GM12878 (cell line): ENCODE measurements at regions not wholly inside any gene's neighbourhood (a gene's known extent, or its start where the extent isn't known, plus 50 kb on each side); places are given as distances from the start of the nearest gene placed in this dataset.
A peak's percentile ranks its signal among the peaks of the same experiment; 100 is the strongest.

Source experiments
- ATAC-seq: fragments of 200-7000 bp; cut with Tn5 transposase; 3 replicates; pipeline ENCODE4 v1.9.1; 2020; ENCODE audit warnings: mild to moderate bottlenecking, moderate library complexity
- BruUV-seq: library from RNA; stranded (reverse); fragments of 400-500 nt; replicated peaks from 2 replicates; lab custom pipeline; 2021; lab: Mats Ljungman, UMichigan
- CTCF ChIA-PET: fragments of 300-600 bp; sonication (Branson Sonifier 250); formaldehyde crosslinking; extraction: SDS; loops from one replicate; lab custom pipeline; 2021; ENCODE audit warnings: inconsistent platforms; lab: Yijun Ruan, JAX
- POLR2A ChIA-PET: fragments of 350-600 bp; formaldehyde crosslinking; extraction: SDS; loops from one replicate; lab custom pipeline; 2021; ENCODE audit warnings: inconsistent platforms; lab: Charles Lee
- RAD21 ChIA-PET: fragments of 300-600 bp; sonication (Branson Sonifier 250); formaldehyde crosslinking; loops from one replicate; lab custom pipeline; 2023; ENCODE audit warnings: antibody characterized with exemption; ENCODE audit not compliant: unreplicated experiment; lab: Charles Lee
- SMC1A ChIA-PET: fragments of 300-600 bp; sonication (Branson Sonifier 250); formaldehyde crosslinking; loops from one replicate; lab custom pipeline; 2023; ENCODE audit not compliant: unreplicated experiment, uncharacterized antibody; lab: Charles Lee
- DNase-seq: peaks from one replicate; pipeline ENCODE4 v3.0.0-alpha.2; 2011; ENCODE audit warnings: low read depth, low spot score
- FAIRE-seq: peaks from 3 replicates; lab custom pipeline; 2011; peaks lifted over from hg19 to GRCh38; lab: Jason Lieb, UNC
- H2AFZ ChIP-seq: 2 replicates; pipeline ENCODE4 v1.6.0; 2011; ENCODE audit warnings: low read depth, low read length, control low read depth; ENCODE audit not compliant: control insufficient read depth
- H3K27ac ChIP-seq: 2 replicates; pipeline ENCODE4 v1.5.1; 2011; ENCODE audit warnings: control low read depth; ENCODE audit not compliant: control insufficient read depth, insufficient read depth
- H3K27me3 ChIP-seq, 2 experiments: replicated peaks in 1 of 2; 2 replicates each; pipeline versions ENCODE4 v1.6.0 to v1.6.1; 2011; ENCODE audit warnings: low read length in 1 of 2; ENCODE audit not compliant: control insufficient read depth in 2 of 2, insufficient read depth in 2 of 2
- H3K36me3 ChIP-seq, 2 experiments: 2 replicates each; pipeline ENCODE4 v1.5.1; 2011; ENCODE audit warnings: low read length in 1 of 2; ENCODE audit not compliant: control insufficient read depth in 2 of 2, insufficient read depth in 2 of 2
- H3K4me1 ChIP-seq: 2 replicates; pipeline ENCODE4 v1.6.1; 2011; ENCODE audit warnings: mild to moderate bottlenecking, low read length, moderate library complexity, mixed read lengths; ENCODE audit not compliant: control insufficient read depth, insufficient read depth
- H3K4me2 ChIP-seq: 2 replicates; pipeline ENCODE4 v1.6.0; 2011; ENCODE audit warnings: control low read depth; ENCODE audit not compliant: control insufficient read depth, insufficient read depth
- H3K4me3 ChIP-seq: fragments of 200-600 bp; sonication (generic); 2 replicates; pipeline ENCODE4 v1.5.1; 2016
- H3K79me2 ChIP-seq: 2 replicates; pipeline ENCODE4 v1.6.0; 2011; ENCODE audit warnings: low read length; ENCODE audit not compliant: control insufficient read depth, insufficient read depth
- H3K9ac ChIP-seq: 2 replicates; pipeline ENCODE4 v1.8.0; 2011; ENCODE audit warnings: low read length, control low read depth, mixed read lengths; ENCODE audit not compliant: control insufficient read depth, insufficient read depth
- H3K9me3 ChIP-seq: replicated peaks from 3 replicates; pipeline ENCODE4 v1.5.1; 2011; ENCODE audit warnings: mild to moderate bottlenecking, low read length; ENCODE audit not compliant: control insufficient read depth, insufficient read depth
- H4K20me1 ChIP-seq: 2 replicates; pipeline ENCODE4 v1.6.0; 2011; ENCODE audit not compliant: control insufficient read depth, insufficient read depth
- CREB1 ChIP-seq: IDR thresholded peaks from 2 replicates; pipeline ENCODE4 v1.6.1; 2012; ENCODE audit warnings: low read depth, mild to moderate bottlenecking, inconsistent platforms
- FOS ChIP-seq: IDR thresholded peaks from 3 replicates; pipeline ENCODE4 v1.6.1; 2011; ENCODE audit warnings: borderline replicate concordance; ENCODE audit not compliant: insufficient read length; ENCODE audit errors: extremely low read depth
- GABPA ChIP-seq: IDR thresholded peaks from 2 replicates; pipeline ENCODE4 v1.6.1; 2014; ENCODE audit warnings: antibody characterized with exemption, low read depth, mild to moderate bottlenecking, inconsistent platforms
- IRF4 ChIP-seq: IDR thresholded peaks from 2 replicates; pipeline ENCODE4 v1.6.1; 2011; ENCODE audit warnings: low read depth, low read length
- JUNB ChIP-seq: IDR thresholded peaks from 2 replicates; pipeline ENCODE4 v1.6.1; 2016; ENCODE audit warnings: antibody characterized with exemption, mild to moderate bottlenecking
- JUND ChIP-seq: IDR thresholded peaks from 2 replicates; pipeline ENCODE4 v1.6.1; 2012; ENCODE audit warnings: low read depth, mild to moderate bottlenecking, low read length, improper control_type of control experiment, moderate library complexity
- MAX ChIP-seq: IDR thresholded peaks from 2 replicates; pipeline ENCODE4 v1.6.1; 2012; ENCODE audit warnings: low read depth, low read length, improper control_type of control experiment
- NR2F1 ChIP-seq: fragments of 450-650 bp; conservative IDR thresholded peaks from 2 replicates; pipeline ENCODE4 v1.6.1; 2017; ENCODE audit warnings: mild to moderate bottlenecking
- PKNOX1 ChIP-seq: fragments of 450-650 bp; IDR thresholded peaks from 2 replicates; pipeline ENCODE4 v1.6.1; 2016; ENCODE audit warnings: mild to moderate bottlenecking
- POU2F2 ChIP-seq: IDR thresholded peaks from 3 replicates; pipeline ENCODE4 v1.6.1; 2011; ENCODE audit warnings: low read depth, mild to moderate bottlenecking, low read length, borderline replicate concordance
- RAD51 ChIP-seq: fragments of 450-650 bp; IDR thresholded peaks from 2 replicates; pipeline ENCODE4 v1.6.1; 2016; ENCODE audit warnings: moderate library complexity, mild to moderate bottlenecking, inconsistent platforms
- RUNX3 ChIP-seq: IDR thresholded peaks from 2 replicates; pipeline ENCODE4 v1.6.1; 2012; ENCODE audit warnings: low read length, inconsistent platforms
- TAF1 ChIP-seq: IDR thresholded peaks from 2 replicates; pipeline ENCODE4 v1.6.1; 2011; ENCODE audit warnings: mild to moderate bottlenecking, low read depth, low read length, borderline replicate concordance
- TCF12 ChIP-seq: IDR thresholded peaks from 2 replicates; pipeline ENCODE4 v1.6.1; 2011; ENCODE audit warnings: low read depth, mild to moderate bottlenecking, low read length
- TCF3 ChIP-seq: IDR thresholded peaks from 2 replicates; pipeline ENCODE4 v1.6.1; 2012; ENCODE audit warnings: low read depth, mild to moderate bottlenecking, low read length, borderline replicate concordance; ENCODE audit not compliant: insufficient read depth
- ZBTB40 ChIP-seq: fragments of 450-650 bp; IDR thresholded peaks from 2 replicates; pipeline ENCODE4 v1.6.1; 2016; ENCODE audit warnings: mild to moderate bottlenecking, moderate library complexity, borderline replicate concordance
- WGBS: methylation state at CpG from one replicate; pipeline ENCODE4 v1.1.6; 2016; ENCODE audit warnings: low lambda C conversion rate; ENCODE audit not compliant: insufficient replicate concordance, insufficient coverage; ENCODE audit errors: missing lambda C conversion rate; 5-methylcytosine and 5-hydroxymethylcytosine counted together
- in situ Hi-C: fragments of 300-500 bp; cut with MboI; formaldehyde crosslinking; loops from 9 replicates; pipeline ENCODE4 v1.14.3; 2018; ENCODE audit warnings: mixed read lengths
- intact Hi-C: fragments of 100-400 bp; cut with micrococcal nuclease; formaldehyde crosslinking; loops from one replicate; pipeline ENCODE4 v1.14.2; 2022; ENCODE audit not compliant: unreplicated experiment

GRCh38 chr1:59020151-59020997, 236.5 kb upstream of the JUN start:
- ATAC-seq (peak; percentile 93), FAIRE-seq (peak; percentile 99), DNase-seq (peak; percentile 87)
- WGBS: 0% methylated on average over 2 of the region's 2 CpGs
- CTCF ChIA-PET: interaction anchor here (0.8 to 1.7 kb wide), 5 partner anchors 8 to 324 kb away, joined by 3 to 7 read pairs (median 3); no protein-coding TSS in a partner anchor
- Histone ChIP-seq H3K4me3 (peak overlapping the region; percentile 53; the same call in 1 of the 2 replicates), H3K4me1 (peaks cover 20% of the 10 kb centered on the region), H3K27me3 (no peaks in the 10 kb centered on the region), H4K20me1 (no peaks in the 10 kb centered on the region), H3K9me3 (no peaks in the 10 kb centered on the region; the same call in 2 of the 3 replicates), H3K4me2 (peak overlapping the region; percentile 65), H3K79me2 (no peaks in the 10 kb centered on the region), H2AFZ (peak overlapping the region; percentile 55), H3K27ac (peak overlapping the region; percentile 75), H3K36me3 (no peaks in the 10 kb centered on the region), H3K9ac (peak overlapping the region; percentile 41; the same call in 1 of the 2 replicates)
- TSS peak; percentile 77 for BruUV-seq
- POLR2A ChIA-PET: interaction anchor here (0.9 to 2.7 kb wide), 6 partner anchors 8 to 237 kb away, joined by 3 to 14 read pairs (median 5); partner anchors contain the start of gene JUN
- intact Hi-C loops: loop anchor here (5.0 to 10.0 kb wide), 3 partner anchors 118 to 677 kb away; partner anchors contain the start of gene FGGY
- in situ Hi-C loops: no loop called here
- SMC1A ChIA-PET: interaction anchor here (0.6 to 2.6 kb wide), 23 partner anchors 8 to 678 kb away, joined by 3 to 24 read pairs (median 5); partner anchors contain the start of gene JUN
- RAD21 ChIA-PET: interaction anchor here (0.7 to 3.0 kb wide), 17 partner anchors 8 to 678 kb away, joined by 3 to 19 read pairs (median 5); partner anchors contain the start of gene JUN
- TF ChIP-seq TAF1 (0 out of 2 replicates have a peak, but pooled peaks have one; percentile 35), RUNX3 (peak; percentile 69), NR2F1 (no peak), FOS (no peak), JUNB (peak; percentile 70), TCF3 (peak; percentile 60; the same call in 1 of the 2 replicates), CREB1 (0 out of 2 replicates have a peak, but pooled peaks have one; percentile 36), ZBTB40 (peak; percentile 41; the same call in 1 of the 2 replicates), POU2F2 (peak; percentile 50; the same call in 1 of the 3 replicates), PKNOX1 (0 out of 2 replicates have a peak, but pooled peaks have one; percentile 21), MAX (no peak), JUND (no peak), GABPA (peak; percentile 63; the same call in 1 of the 2 replicates), TCF12 (peak; percentile 87), RAD51 (peak; percentile 68), IRF4 (peak; percentile 52; the same call in 1 of the 2 replicates)
